A673 (cell line): ENCODE measurements at regions not wholly inside any gene's neighbourhood (a gene's known extent, or its start where the extent isn't known, plus 50 kb on each side); places are given as distances from the start of the nearest gene placed in this dataset.

Experiments
- BruUV-seq: library from RNA; stranded (reverse); fragments of 400-500 nt; replicated peaks from 2 replicates; lab custom pipeline; 2021; lab: Mats Ljungman, UMichigan
- CTCF ChIA-PET: fragments of 300-600 bp; sonication (Branson Sonifier 250); formaldehyde crosslinking; loops from one replicate; lab custom pipeline; 2022; ENCODE audit warnings: antibody characterized with exemption; lab: Charles Lee
- POLR2A ChIA-PET: fragments of 300-600 bp; sonication (Branson Sonifier 250); formaldehyde crosslinking; loops from one replicate; lab custom pipeline; 2022; ENCODE audit warnings: antibody characterized with exemption; ENCODE audit not compliant: low non-redundant PET; lab: Charles Lee
- DNase-seq: peaks from one replicate; pipeline ENCODE4 v3.0.0-alpha.2; 2015; ENCODE audit warnings: low spot score
- H3K27ac ChIP-seq: fragments of 200-600 bp; sonication (generic); 2 replicates; pipeline ENCODE4 v1.5.1; 2016; ENCODE audit warnings: mixed run types, low read depth, mild to moderate bottlenecking, mixed read lengths, antibody characterized with exemption, low read length; ENCODE audit not compliant: poor library complexity, severe bottlenecking
- H3K27me3 ChIP-seq: fragments of 200-600 bp; sonication (generic); replicated peaks from 2 replicates; pipeline ENCODE4 v1.6.1; 2017; ENCODE audit warnings: mixed run types, low read depth, mild to moderate bottlenecking, mixed read lengths, antibody characterized with exemption, low read length; ENCODE audit not compliant: insufficient read depth, poor library complexity
- H3K36me3 ChIP-seq: fragments of 200-600 bp; sonication (generic); 2 replicates; pipeline ENCODE4 v1.6.1; 2016; ENCODE audit warnings: mixed run types, mild to moderate bottlenecking, mixed read lengths, antibody characterized with exemption, low read length; ENCODE audit not compliant: insufficient read depth, poor library complexity, severe bottlenecking
- H3K4me1 ChIP-seq: fragments of 200-600 bp; sonication (generic); 2 replicates; pipeline ENCODE4 v1.6.1; 2017; ENCODE audit warnings: mixed run types, mild to moderate bottlenecking, mixed read lengths, antibody characterized with exemption, low read length; ENCODE audit not compliant: insufficient read depth, poor library complexity, severe bottlenecking
- H3K4me3 ChIP-seq: fragments of 200-600 bp; sonication (generic); 2 replicates; pipeline ENCODE4 v1.5.1; 2016; ENCODE audit warnings: low read depth, mixed run types, mild to moderate bottlenecking, mixed read lengths, low read length; ENCODE audit not compliant: poor library complexity, severe bottlenecking
- H3K9me3 ChIP-seq: fragments of 200-600 bp; sonication (generic); 2 replicates; pipeline ENCODE4 v1.6.1; 2016; ENCODE audit warnings: mixed run types, low read depth, mild to moderate bottlenecking, mixed read lengths, antibody characterized with exemption, low read length; ENCODE audit not compliant: poor library complexity, severe bottlenecking
- CTCF ChIP-seq: fragments of 300-800, 200-600 bp; sonication (generic); conservative IDR thresholded peaks from 2 replicates; pipeline ENCODE4 v1.5.1; 2017; ENCODE audit warnings: low read depth, mild to moderate bottlenecking, antibody characterized with exemption, low read length, moderate library complexity, mixed read lengths
- EZH2 ChIP-seq: fragments of 200-600 bp; sonication (generic); IDR thresholded peaks from 2 replicates; pipeline ENCODE4 v1.6.1; 2017; ENCODE audit warnings: borderline replicate concordance, low read depth, mild to moderate bottlenecking, mixed read lengths, antibody characterized with exemption, low read length; ENCODE audit not compliant: poor library complexity, severe bottlenecking
- intact Hi-C: fragments of 100-400 bp; cut with micrococcal nuclease; formaldehyde crosslinking; loops from one replicate; pipeline ENCODE4 v1.10.0; 2022; ENCODE audit not compliant: unreplicated experiment

GRCh38 chr12:127785540-127785939 is 481.4 kb upstream of the TMEM132C start:
- POLR2A ChIA-PET, result no interaction called here
- Histone ChIP-seq H3K4me1 (no peaks in the 10 kb centered on the region), H3K36me3 (no peaks in the 10 kb centered on the region), H3K9me3 (no peaks in the 10 kb centered on the region), H3K27ac (no peak overlapping the region), H3K4me3 (no peak overlapping the region), H3K27me3 (no peaks in the 10 kb centered on the region)
- CTCF ChIA-PET, result no interaction called here
- no TSS peak for BruUV-seq
- no peak for TF ChIP-seq CTCF
- no peak for TF ChIP-seq EZH2
- peak; percentile 31 for DNase-seq
- intact Hi-C loops, result no loop called here

- H3K4me3 ChIP-seq, result no peak overlapping the region
- POLR2A ChIA-PET, result no interaction called here
- CTCF ChIA-PET, result no interaction called here
- intact Hi-C loops, result no loop called here
- no peaks in the 10 kb centered on the region for H3K9me3 ChIP-seq
- DNase-seq, result no peak
- no peaks in the 10 kb centered on the region for H3K36me3 ChIP-seq
- no peaks in the 10 kb centered on the region for H3K27me3 ChIP-seq
- TF ChIP-seq CTCF (no peak), EZH2 (no peak)
- BruUV-seq, result no TSS peak
- H3K4me1 ChIP-seq, result no peaks in the 10 kb centered on the region
- no peak overlapping the region for H3K27ac ChIP-seq
These were observed 480.9 kb upstream of the TMEM132C start for GRCh38 chr12:127785986-127786590.

- ChIA-PET CTCF (no interaction called here), POLR2A (no interaction called here)
- Histone ChIP-seq H3K4me3 (no peak overlapping the region), H3K27ac (no peak overlapping the region), H3K27me3 (no peaks in the 10 kb centered on the region), H3K36me3 (no peaks in the 10 kb centered on the region), H3K9me3 (no peaks in the 10 kb centered on the region), H3K4me1 (no peaks in the 10 kb centered on the region)
- no peak for DNase-seq
- TF ChIP-seq EZH2 (no peak), CTCF (no peak)
- intact Hi-C loops, result no loop called here
- BruUV-seq, result no TSS peak
These were observed 479.4 kb upstream of the TMEM132C start for GRCh38 chr12:127787544-127787943.
